ENCODE measurements at regions not wholly inside any gene's neighbourhood (a gene's known extent, or its start where the extent isn't known, plus 50 kb on each side); places are given as distances from the start of the nearest gene placed in this dataset.

GRCh38 chr6:63022631-63023030, 188.6 kb upstream of the FKBP1C start:
- ChIA-PET POLR2A (no interaction called here), CTCF (interaction anchor here (1.2 kb wide), 1 partner anchor 12 kb away, joined by 3 read pairs; no protein-coding TSS in a partner anchor)
- Histone ChIP-seq H3K4me1 (ENCODE audit: control insufficient read depth in 1 of 2, insufficient read depth in 2 of 2, low read depth in 1 of 2, low read length in 1 of 2) (no peaks in the 10 kb centered on the region), H3F3A (replicated peaks; ENCODE audit: insufficient read depth) (no peaks in the 10 kb centered on the region), H3K27ac (ENCODE audit: low read depth in 2 of 2, low read length in 1 of 2) (no peak overlapping the region), H3K4me2 (no peak overlapping the region), H4K20me1 (ENCODE audit: insufficient read depth) (no peaks in the 10 kb centered on the region), H3K36me3 (replicated peaks in 1 of 2; ENCODE audit: control insufficient read depth in 1 of 2, insufficient read depth in 2 of 2, low read length in 1 of 2) (no peaks in the 10 kb centered on the region), H3K9ac (no peak overlapping the region), H3K9me3 (no peaks in the 10 kb centered on the region; the same call in 1 of the 2 replicates), H3K79me2 (ENCODE audit: insufficient read depth) (no peaks in the 10 kb centered on the region), H3K9me2 (no peaks in the 10 kb centered on the region), H3K27me3 (ENCODE audit: insufficient read depth) (no peaks in the 10 kb centered on the region; the same call in 1 of the 2 replicates), H2AFZ (ENCODE audit: low read depth) (no peak overlapping the region), H3K4me3 (ENCODE audit: low read depth in 2 of 2, low read length in 1 of 2) (no peak overlapping the region)
- 1% methylated on average over 2 of the region's 2 CpGs for WGBS (ENCODE audit: low lambda C conversion rate)
- no peak for DNase-seq
- TF ChIP-seq USF2 (IDR thresholded peaks at IDR 0.05; ENCODE audit: borderline replicate concordance, low read depth, low read length) (no peak), SMC3 (IDR thresholded peaks at IDR 0.05; ENCODE audit: low read depth, low read length) (no peak), MAX (IDR thresholded peaks at IDR 0.05; ENCODE audit: low read depth) (no peak), RAD21 (IDR thresholded peaks at IDR 0.05; ENCODE audit: low read length) (no peak), ELF1 (IDR thresholded peaks at IDR 0.05) (no peak), RFX5 (IDR thresholded peaks at IDR 0.05; ENCODE audit: low read length) (no peak), FOXM1 (IDR thresholded peaks at IDR 0.05; ENCODE audit: low read depth) (no peak), CHD2 (IDR thresholded peaks at IDR 0.05; ENCODE audit: low read length, partially characterized antibody) (no peak), RXRA (IDR thresholded peaks at IDR 0.05; ENCODE audit: borderline replicate concordance, low read depth) (no peak), NFIC (IDR thresholded peaks at IDR 0.05; ENCODE audit: borderline replicate concordance) (no peak)

- Histone ChIP-seq H3K27me3 (ENCODE audit: insufficient read depth) (no peaks in the 10 kb centered on the region; the same call in 1 of the 2 replicates), H3K9me2 (no peaks in the 10 kb centered on the region), H3K9ac (no peak overlapping the region), H3K36me3 (replicated peaks in 1 of 2; ENCODE audit: control insufficient read depth in 1 of 2, insufficient read depth in 2 of 2, low read length in 1 of 2) (no peaks in the 10 kb centered on the region), H3K79me2 (ENCODE audit: insufficient read depth) (no peaks in the 10 kb centered on the region), H3F3A (replicated peaks; ENCODE audit: insufficient read depth) (no peaks in the 10 kb centered on the region), H3K4me3 (ENCODE audit: low read depth in 2 of 2, low read length in 1 of 2) (no peak overlapping the region), H2AFZ (ENCODE audit: low read depth) (no peak overlapping the region), H3K4me2 (no peak overlapping the region), H3K27ac (ENCODE audit: low read depth in 2 of 2, low read length in 1 of 2) (no peak overlapping the region), H3K4me1 (ENCODE audit: control insufficient read depth in 1 of 2, insufficient read depth in 2 of 2, low read depth in 1 of 2, low read length in 1 of 2) (no peaks in the 10 kb centered on the region), H4K20me1 (ENCODE audit: insufficient read depth) (no peaks in the 10 kb centered on the region), H3K9me3 (no peaks in the 10 kb centered on the region; the same call in 1 of the 2 replicates)
- no peak for TF ChIP-seq ELF1 (IDR thresholded peaks at IDR 0.05)
- ChIA-PET POLR2A (no interaction called here), CTCF (interaction anchor here (1.2 kb wide), 1 partner anchor 11 kb away, joined by 3 read pairs; no protein-coding TSS in a partner anchor)
- 3% methylated on average over 4 of the region's 4 CpGs for WGBS (ENCODE audit: low lambda C conversion rate)
- DNase-seq, result no peak
Observed at GRCh38 chr6:63023726-63024125, 187.5 kb upstream of the FKBP1C start.

- no peaks in the 10 kb centered on the region for H4K20me1 ChIP-seq (ENCODE audit: insufficient read depth)
- no peaks in the 10 kb centered on the region for H3K9me2 ChIP-seq
- no peak overlapping the region for H3K9ac ChIP-seq
- no peak for DNase-seq
- WGBS (ENCODE audit: low lambda C conversion rate), result 27% methylated on average over 3 of the region's 3 CpGs
- H3K9me3 ChIP-seq, result no peaks in the 10 kb centered on the region
- CTCF ChIA-PET, result no interaction called here
- H3K27ac ChIP-seq (ENCODE audit: low read depth in 2 of 2, low read length in 1 of 2), result no peak overlapping the region
- H3K4me3 ChIP-seq (ENCODE audit: low read depth in 2 of 2, low read length in 1 of 2), result no peak overlapping the region
- H3K4me1 ChIP-seq (ENCODE audit: control insufficient read depth in 1 of 2, insufficient read depth in 2 of 2, low read depth in 1 of 2, low read length in 1 of 2), result no peaks in the 10 kb centered on the region
- H3K4me2 ChIP-seq, result no peak overlapping the region
- H3K79me2 ChIP-seq (ENCODE audit: insufficient read depth), result no peaks in the 10 kb centered on the region
- H3K36me3 ChIP-seq (replicated peaks in 1 of 2; ENCODE audit: control insufficient read depth in 1 of 2, insufficient read depth in 2 of 2, low read length in 1 of 2), result no peaks in the 10 kb centered on the region
- no peaks in the 10 kb centered on the region for H3F3A ChIP-seq (replicated peaks; ENCODE audit: insufficient read depth)
- H3K27me3 ChIP-seq (ENCODE audit: insufficient read depth), result no peaks in the 10 kb centered on the region
- POLR2A ChIA-PET, result no interaction called here
- H2AFZ ChIP-seq (ENCODE audit: low read depth), result no peak overlapping the region
- TF ChIP-seq NRF1 (IDR thresholded peaks at IDR 0.05; ENCODE audit: low read depth, low read length), result no peak
- no peak for TF ChIP-seq MEF2A (IDR thresholded peaks at IDR 0.05; ENCODE audit: borderline replicate concordance, low read depth)
- no peak for TF ChIP-seq RFX5 (IDR thresholded peaks at IDR 0.05; ENCODE audit: low read length)
- no peak for TF ChIP-seq MXI1 (IDR thresholded peaks at IDR 0.05; ENCODE audit: low read depth, low read length)
- no peak for TF ChIP-seq USF1 (IDR thresholded peaks at IDR 0.05; ENCODE audit: borderline replicate concordance, low read depth)
- TF ChIP-seq JUND (IDR thresholded peaks at IDR 0.05), result no peak
- TF ChIP-seq GABPA (IDR thresholded peaks at IDR 0.05; ENCODE audit: low read depth), result no peak
- no peak for TF ChIP-seq RAD21 (IDR thresholded peaks at IDR 0.05; ENCODE audit: low read length)
- TF ChIP-seq IRF3 (IDR thresholded peaks at IDR 0.05; ENCODE audit: low read depth, low read length), result no peak
- TF ChIP-seq EZH2phosphoT487 (IDR thresholded peaks at IDR 0.05; ENCODE audit: borderline replicate concordance, low read depth), result no peak
- TF ChIP-seq CHD2 (IDR thresholded peaks at IDR 0.05; ENCODE audit: low read length, partially characterized antibody), result no peak
- TF ChIP-seq SMC3 (IDR thresholded peaks at IDR 0.05; ENCODE audit: low read depth, low read length), result no peak
- TF ChIP-seq ZBTB33 (IDR thresholded peaks at IDR 0.05; ENCODE audit: borderline replicate concordance, low read depth), result no peak
Observed at GRCh38 chr6:63049216-63049615, 162.1 kb upstream of the FKBP1C start.

Measured in SK-N-SH (cell line).